ENCODE measurements at regions not wholly inside any gene's neighbourhood (a gene's known extent, or its start where the extent isn't known, plus 50 kb on each side); places are given as distances from the start of the nearest gene placed in this dataset.
"Not testable (repeated sequence)": the region's sequence is repeated elsewhere in the genome, so short reads cannot be mapped to it uniquely, and the experiment has no call there.

GRCh38 chr7:91614431-91614830, 266.1 kb downstream of the MTERF1 start:
- H3K4me1 ChIP-seq (ENCODE audit: low read depth, poor library complexity, severe bottlenecking): no peaks in the 10 kb centered on the region
- no peak overlapping the region for H3K4me2 ChIP-seq
- H3K36me3 ChIP-seq (ENCODE audit: insufficient read depth): no peaks in the 10 kb centered on the region
- no peak overlapping the region for H3K9ac ChIP-seq
- H4K20me1 ChIP-seq (ENCODE audit: insufficient read depth): no peaks in the 10 kb centered on the region
- no peak overlapping the region for H3K27ac ChIP-seq
- H3K79me2 ChIP-seq (ENCODE audit: insufficient read depth, low read depth): no peaks in the 10 kb centered on the region
- H3K4me3 ChIP-seq (IDR thresholded peaks at IDR 0.05; ENCODE audit: insufficient read depth, low read depth, low read length): no peak overlapping the region
- H2AFZ ChIP-seq (ENCODE audit: low read depth): no peak overlapping the region
- TF ChIP-seq, protein P1, sequence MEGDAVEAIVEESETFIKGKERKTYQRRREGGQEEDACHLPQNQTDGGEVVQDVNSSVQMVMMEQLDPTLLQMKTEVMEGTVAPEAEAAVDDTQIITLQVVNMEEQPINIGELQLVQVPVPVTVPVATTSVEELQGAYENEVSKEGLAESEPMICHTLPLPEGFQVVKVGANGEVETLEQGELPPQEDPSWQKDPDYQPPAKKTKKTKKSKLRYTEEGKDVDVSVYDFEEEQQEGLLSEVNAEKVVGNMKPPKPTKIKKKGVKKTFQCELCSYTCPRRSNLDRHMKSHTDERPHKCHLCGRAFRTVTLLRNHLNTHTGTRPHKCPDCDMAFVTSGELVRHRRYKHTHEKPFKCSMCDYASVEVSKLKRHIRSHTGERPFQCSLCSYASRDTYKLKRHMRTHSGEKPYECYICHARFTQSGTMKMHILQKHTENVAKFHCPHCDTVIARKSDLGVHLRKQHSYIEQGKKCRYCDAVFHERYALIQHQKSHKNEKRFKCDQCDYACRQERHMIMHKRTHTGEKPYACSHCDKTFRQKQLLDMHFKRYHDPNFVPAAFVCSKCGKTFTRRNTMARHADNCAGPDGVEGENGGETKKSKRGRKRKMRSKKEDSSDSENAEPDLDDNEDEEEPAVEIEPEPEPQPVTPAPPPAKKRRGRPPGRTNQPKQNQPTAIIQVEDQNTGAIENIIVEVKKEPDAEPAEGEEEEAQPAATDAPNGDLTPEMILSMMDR (conservative IDR thresholded peaks at IDR 0.05; ENCODE audit: low read depth, low read length): no peak
- no peaks in the 10 kb centered on the region for H3K27me3 ChIP-seq (ENCODE audit: insufficient read depth, low read depth)

GRCh38 chr7:91618776-91619765, 261.4 kb downstream of the MTERF1 start:
- H3K4me1 ChIP-seq (ENCODE audit: low read depth, poor library complexity, severe bottlenecking): no peaks in the 10 kb centered on the region

DNA sequence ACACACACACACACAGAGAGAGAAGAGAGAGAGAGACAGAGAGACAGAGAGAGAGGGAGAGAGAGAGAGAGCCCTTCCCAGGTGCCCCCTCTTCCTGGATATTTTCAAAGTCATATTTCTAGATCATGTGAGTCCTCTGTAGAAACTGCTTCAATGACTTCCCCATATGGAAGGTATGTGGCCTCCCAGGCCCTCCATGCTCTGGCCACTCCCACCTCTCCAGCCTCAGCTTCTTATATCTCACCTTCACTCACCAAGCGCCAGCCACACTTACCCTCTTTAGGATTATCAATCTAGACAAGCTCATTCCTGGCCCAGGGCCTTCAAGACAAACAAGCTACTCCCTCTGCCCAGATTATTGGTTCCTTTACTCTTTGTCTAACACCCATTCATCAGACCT, 259.7 kb downstream of the MTERF1 start:
- Histone ChIP-seq H3K4me2 (no peak overlapping the region), H3K27ac (no peak overlapping the region), H4K20me1 (ENCODE audit: insufficient read depth) (no peaks in the 10 kb centered on the region), H2AFZ (ENCODE audit: low read depth) (no peak overlapping the region), H3K27me3 (ENCODE audit: insufficient read depth, low read depth) (no peaks in the 10 kb centered on the region), H3K9ac (no peak overlapping the region), H3K4me3 (IDR thresholded peaks at IDR 0.05; ENCODE audit: insufficient read depth, low read depth, low read length) (no peak overlapping the region), H3K36me3 (ENCODE audit: insufficient read depth) (no peaks in the 10 kb centered on the region), H3K79me2 (ENCODE audit: insufficient read depth, low read depth) (no peaks in the 10 kb centered on the region), H3K4me1 (ENCODE audit: low read depth, poor library complexity, severe bottlenecking) (no peaks in the 10 kb centered on the region)
- TF ChIP-seq, protein P1 (conservative IDR thresholded peaks at IDR 0.05; ENCODE audit: low read depth, low read length): no peak

More at GRCh38 chr7:91618776-91619765, 261.4 kb downstream of the MTERF1 start:
- no peak overlapping the region for H3K4me2 ChIP-seq
- H3K9ac ChIP-seq: no peak overlapping the region
- no peak overlapping the region for H3K4me3 ChIP-seq (IDR thresholded peaks at IDR 0.05; ENCODE audit: insufficient read depth, low read depth, low read length)
- no peaks in the 10 kb centered on the region for H3K79me2 ChIP-seq (ENCODE audit: insufficient read depth, low read depth)
- no peak overlapping the region for H3K27ac ChIP-seq
- no peak overlapping the region for H2AFZ ChIP-seq (ENCODE audit: low read depth)
- no peaks in the 10 kb centered on the region for H3K27me3 ChIP-seq (ENCODE audit: insufficient read depth, low read depth)
- TF ChIP-seq, protein P1 (conservative IDR thresholded peaks at IDR 0.05; ENCODE audit: low read depth, low read length): no peak
- H3K36me3 ChIP-seq (ENCODE audit: insufficient read depth): no peaks in the 10 kb centered on the region
- H4K20me1 ChIP-seq (ENCODE audit: insufficient read depth): no peaks in the 10 kb centered on the region

- not testable (repeated sequence) for H3K4me2 ChIP-seq; H3K27me3 ChIP-seq (ENCODE audit: insufficient read depth, low read depth); H2AFZ ChIP-seq (ENCODE audit: low read depth); H3K27ac ChIP-seq; H3K9ac ChIP-seq; H3K36me3 ChIP-seq (ENCODE audit: insufficient read depth); H3K79me2 ChIP-seq (ENCODE audit: insufficient read depth, low read depth); H3K4me1 ChIP-seq (ENCODE audit: low read depth, poor library complexity, severe bottlenecking); H3K4me3 ChIP-seq (IDR thresholded peaks at IDR 0.05; ENCODE audit: insufficient read depth, low read depth, low read length); H4K20me1 ChIP-seq (ENCODE audit: insufficient read depth)
These were observed 253.2 kb downstream of the MTERF1 start for GRCh38 chr7:91627324-91627723.

DNA sequence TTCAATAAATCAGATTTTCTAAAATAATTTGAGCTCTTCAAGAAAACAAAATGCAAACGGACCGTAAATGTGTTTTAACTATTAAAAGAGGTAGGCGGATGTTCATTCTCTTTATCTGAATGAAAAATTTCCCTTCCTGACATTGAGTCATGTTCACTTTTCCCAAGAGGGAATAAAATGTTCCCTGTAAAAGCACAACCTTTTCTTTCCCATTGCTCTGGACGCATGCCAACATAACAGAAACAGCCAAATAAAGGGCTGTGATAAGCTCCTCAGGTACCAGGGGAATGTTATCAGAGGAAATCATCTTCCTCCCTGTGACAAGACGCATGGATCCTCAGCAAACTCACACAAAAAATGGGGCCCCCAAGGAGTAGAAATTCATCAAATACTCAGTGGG, 251.8 kb downstream of the MTERF1 start:
- Histone ChIP-seq H3K27ac (no peak overlapping the region), H3K36me3 (ENCODE audit: insufficient read depth) (no peaks in the 10 kb centered on the region), H2AFZ (ENCODE audit: low read depth) (no peak overlapping the region), H4K20me1 (ENCODE audit: insufficient read depth) (no peaks in the 10 kb centered on the region), H3K79me2 (ENCODE audit: insufficient read depth, low read depth) (no peaks in the 10 kb centered on the region), H3K4me3 (IDR thresholded peaks at IDR 0.05; ENCODE audit: insufficient read depth, low read depth, low read length) (no peak overlapping the region), H3K27me3 (ENCODE audit: insufficient read depth, low read depth) (no peaks in the 10 kb centered on the region), H3K4me1 (ENCODE audit: low read depth, poor library complexity, severe bottlenecking) (no peaks in the 10 kb centered on the region), H3K4me2 (no peak overlapping the region), H3K9ac (no peak overlapping the region)
- TF ChIP-seq, protein P1 (conservative IDR thresholded peaks at IDR 0.05; ENCODE audit: low read depth, low read length): no peak

All from KMS-11 (cell line).